SK-MEL-5 (cell line): ENCODE measurements at regions not wholly inside any gene's neighbourhood (a gene's known extent, or its start where the extent isn't known, plus 50 kb on each side); places are given as distances from the start of the nearest gene placed in this dataset.
"Not testable (repeated sequence)": the region's sequence is repeated elsewhere in the genome, so short reads cannot be mapped to it uniquely, and the experiment has no call there.

ENCODE experiments used
- DNase-seq: peaks from one replicate; pipeline ENCODE4 v3.0.0-alpha.2; 2016; ENCODE audit warnings: low read depth, low spot score
- in situ Hi-C: cut with HindIII; loops from 2 replicates; pipeline ENCODE4 v1.10.0; 2016; ENCODE audit warnings: low sequenced_read_pairs, high pct_unique_total_duplicates, low pct_unique_long_range_greater_than_20kb

DNA sequence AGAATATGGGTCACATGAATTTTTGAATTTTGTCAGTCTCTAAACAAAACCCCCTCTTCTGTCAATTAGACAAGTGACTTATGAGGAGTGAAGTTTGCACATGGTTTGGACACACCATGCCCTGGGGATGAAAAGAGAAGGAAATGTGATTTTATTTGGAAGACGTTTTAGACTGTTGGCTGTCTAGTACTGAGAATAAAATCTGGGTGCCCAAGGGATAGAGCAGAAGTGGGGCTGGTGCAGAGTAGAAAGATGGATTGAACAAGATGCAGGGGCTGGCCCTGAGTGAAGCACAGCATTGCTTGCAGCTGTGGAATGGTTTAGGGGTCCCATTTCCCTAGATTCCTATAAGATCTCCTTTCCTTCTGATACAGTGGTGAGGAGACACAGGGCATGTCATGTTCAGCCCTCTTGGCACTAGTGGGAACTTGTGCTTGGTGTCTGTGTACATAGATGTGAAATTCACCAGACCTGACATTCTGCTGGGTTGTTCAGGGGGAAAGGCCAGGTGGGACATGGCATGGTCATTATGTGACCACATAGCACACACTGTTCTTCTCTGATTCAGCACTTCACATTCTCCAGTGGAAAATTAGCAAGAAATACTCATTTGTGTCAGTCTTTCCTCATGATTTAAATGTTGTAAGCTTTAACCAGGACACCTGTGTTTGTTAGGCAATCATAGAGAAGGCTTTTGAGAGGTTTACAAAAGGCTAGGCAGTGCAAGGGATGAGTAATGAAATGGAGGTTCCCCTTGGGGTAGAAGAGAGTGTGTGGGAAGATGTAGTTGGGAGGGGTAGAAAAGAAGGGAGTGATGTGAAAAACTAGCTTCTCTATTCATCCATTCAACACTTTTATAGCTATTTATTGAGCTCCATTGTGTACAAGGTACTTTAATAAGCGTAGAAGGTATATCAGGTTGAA is 202.3 kb upstream of the IGF1 start:
- in situ Hi-C loops, result no loop called here
- DNase-seq, result no peak

DNA sequence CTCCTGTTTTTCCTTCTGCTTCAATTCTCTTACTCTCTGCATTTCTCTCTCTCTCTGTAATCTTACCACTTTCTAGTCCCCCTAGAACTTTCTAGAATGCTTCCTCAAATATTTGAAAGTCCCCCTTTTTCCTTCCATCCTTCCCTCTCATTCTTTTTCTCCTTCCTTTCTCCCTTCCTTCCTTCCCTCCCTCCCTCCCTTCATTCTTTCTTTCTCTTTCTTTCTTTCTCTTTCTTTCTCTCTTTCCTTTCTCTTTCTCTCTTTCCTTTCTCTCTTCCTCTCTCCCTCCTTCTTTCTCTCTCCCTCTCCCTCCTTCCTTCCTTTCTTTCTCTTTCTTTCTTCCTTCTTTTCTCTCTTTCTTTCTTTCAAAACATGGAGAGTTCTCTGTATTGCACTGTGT is 201.4 kb upstream of the IGF1 start:
- no peak for DNase-seq
- in situ Hi-C loops, result no loop called here

DNA sequence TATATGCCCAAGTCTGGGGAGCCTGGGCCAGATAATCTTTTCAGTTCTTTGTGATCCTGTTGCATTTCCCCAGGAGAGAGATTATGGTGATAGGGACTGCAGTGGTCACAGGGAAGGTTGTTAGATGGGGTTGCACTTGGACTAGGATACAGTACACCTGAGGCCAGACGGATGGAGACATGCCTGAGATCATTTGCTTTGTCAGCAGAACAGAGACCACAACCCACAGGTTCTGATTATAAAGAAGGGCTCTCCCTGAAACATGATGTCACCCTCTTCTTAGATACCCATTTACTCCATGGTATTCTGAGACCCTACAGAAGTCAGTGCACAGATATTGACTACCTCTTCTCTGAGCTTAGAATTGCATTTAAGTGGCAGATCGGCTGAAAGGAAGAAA is 200.9 kb upstream of the IGF1 start:
- no peak for DNase-seq

DNA sequence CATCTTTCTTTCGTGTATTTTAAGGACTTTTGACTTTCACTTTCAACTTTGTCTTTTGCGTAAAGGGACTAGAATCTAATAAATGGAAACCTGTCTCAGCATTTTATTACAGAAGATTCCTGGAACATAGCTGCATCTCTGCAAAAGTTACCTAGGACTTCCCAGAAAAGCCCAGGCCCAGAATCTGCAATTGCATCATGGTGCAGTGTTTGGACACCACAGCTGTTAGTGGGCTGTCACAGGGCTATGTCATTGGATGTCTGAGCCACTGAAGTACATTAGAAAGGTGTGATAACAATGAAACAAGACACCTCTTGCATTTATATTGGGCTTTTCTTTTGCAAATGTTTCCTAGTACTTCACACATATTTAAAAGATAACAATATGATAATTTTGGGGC is 199.9 kb upstream of the IGF1 start:
- DNase-seq, result no peak
- in situ Hi-C loops, result no loop called here

More for the DNA sequence above, 200.9 kb upstream of the IGF1 start:
- in situ Hi-C loops, result no loop called here

DNA sequence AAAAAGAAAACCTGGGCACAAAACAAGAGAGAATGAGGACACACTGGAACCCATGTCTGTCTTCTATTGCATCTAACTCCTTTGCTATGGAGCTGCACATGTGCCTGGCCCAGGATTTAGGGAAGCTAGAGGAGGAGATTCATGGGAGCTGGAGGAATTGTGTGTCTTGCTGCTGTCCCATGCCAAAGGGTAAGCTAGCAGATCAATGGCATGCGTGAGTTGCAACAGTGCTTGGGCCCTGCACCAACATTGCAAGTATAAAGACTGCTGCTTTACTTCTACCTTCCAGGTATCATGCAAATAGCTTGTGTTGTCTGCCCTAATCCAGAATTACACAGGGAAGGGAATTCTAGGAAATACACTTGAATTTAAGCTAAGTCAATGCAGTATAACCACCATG is 196.4 kb upstream of the IGF1 start:
- DNase-seq, result no peak
- in situ Hi-C loops, result no loop called here

DNA sequence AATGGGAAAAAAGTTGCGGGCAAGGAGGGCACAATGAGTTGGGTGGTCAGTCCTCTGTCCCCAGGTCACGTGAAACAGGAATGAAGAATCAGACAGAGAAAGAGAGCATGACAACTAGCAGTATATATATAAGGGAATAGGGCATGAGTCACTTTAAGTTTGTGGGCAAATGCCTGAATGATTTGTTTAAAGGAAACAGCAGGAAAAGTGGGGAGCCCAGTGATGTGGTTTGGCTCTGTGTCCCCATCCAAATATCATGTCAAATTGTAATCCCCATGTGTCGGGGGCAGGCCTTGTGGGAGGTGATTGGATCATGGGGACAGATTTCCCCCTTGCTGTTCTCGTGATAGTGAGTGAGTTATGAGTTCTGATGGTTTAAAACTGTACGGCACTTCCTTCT is 195.3 kb upstream of the IGF1 start:
- in situ Hi-C loops, result no loop called here
- DNase-seq, result no peak

DNA sequence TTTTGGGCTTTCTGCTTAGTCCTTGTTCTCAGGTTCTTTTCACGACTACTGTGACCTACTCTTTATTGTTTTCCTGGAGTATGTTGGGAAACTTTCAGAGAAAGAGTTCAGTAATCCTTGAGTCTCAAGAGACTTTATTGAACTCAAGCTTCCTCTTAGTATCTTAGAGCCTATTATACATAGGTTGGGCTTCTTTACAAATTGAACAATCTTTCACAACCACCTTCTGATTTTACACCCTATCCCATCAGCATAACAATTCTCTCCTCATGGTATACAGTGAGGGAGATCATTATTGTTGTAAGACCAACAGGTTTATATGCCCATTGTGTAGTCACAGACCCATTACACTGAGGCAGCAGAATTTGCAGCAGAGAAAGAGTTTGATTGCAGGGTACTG is 193.2 kb upstream of the IGF1 start:
- DNase-seq, result no peak
- in situ Hi-C loops, result no loop called here

DNA sequence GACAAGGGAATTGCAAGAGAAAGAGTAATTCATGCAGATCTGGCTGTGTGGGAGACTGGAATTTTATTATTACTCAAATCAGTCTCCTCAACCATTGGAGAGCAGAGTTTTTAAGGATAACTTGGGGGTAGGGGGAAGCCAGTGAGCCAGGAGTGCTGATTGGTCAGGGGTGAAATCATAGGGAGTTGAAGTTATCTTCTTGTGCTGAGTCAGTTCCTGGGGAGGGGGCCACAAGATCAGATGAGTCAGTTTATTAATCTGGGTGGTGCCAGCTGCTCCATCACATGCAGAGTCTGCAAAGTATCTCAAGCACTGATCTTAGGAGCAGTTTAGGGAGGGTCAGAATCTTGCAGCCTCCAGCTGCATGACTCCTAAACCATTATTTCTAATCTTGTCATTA is 191.8 kb upstream of the IGF1 start:
- DNase-seq, in situ Hi-C loops: not testable (repeated sequence)

DNA sequence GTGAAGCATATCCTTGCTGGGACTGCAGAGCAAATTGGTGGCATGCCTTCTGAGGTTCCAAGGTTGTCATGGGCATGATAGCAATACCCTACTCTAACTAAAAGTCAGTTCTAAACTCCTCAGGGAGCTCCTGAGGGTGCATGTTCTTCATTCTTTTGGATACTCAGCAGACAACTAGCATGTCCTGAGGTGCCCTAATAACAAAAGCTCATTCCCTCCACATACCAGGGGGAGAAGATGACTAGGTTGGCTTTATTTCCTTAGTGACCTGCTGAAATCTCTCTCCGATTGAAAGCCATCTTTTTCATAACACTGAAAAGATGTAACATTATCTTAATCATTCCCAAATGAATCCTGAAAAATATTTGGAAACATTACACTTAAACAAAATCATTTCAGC is 188.7 kb upstream of the IGF1 start:
- in situ Hi-C loops, result no loop called here
- no peak for DNase-seq

DNA sequence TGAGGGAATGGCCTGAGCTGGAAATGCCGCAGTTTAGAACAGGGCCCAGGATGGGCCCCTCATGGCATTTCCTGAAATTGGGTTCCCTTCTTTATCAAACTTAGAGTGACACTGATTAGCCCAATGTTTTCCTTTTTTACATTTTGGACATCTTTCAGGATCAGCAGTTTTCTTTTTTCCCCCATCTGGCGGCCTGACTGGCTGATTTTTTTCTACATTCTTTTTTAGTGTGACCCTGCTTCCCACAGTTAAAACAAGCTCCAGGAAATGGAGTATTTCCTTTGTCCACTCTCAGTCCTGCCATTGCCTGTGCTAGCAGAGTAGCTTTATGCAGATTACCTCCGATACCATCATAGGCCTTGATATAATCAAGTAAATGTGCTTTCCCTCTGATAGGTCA is 185.8 kb upstream of the IGF1 start:
- DNase-seq, in situ Hi-C loops: not testable (repeated sequence)

DNA sequence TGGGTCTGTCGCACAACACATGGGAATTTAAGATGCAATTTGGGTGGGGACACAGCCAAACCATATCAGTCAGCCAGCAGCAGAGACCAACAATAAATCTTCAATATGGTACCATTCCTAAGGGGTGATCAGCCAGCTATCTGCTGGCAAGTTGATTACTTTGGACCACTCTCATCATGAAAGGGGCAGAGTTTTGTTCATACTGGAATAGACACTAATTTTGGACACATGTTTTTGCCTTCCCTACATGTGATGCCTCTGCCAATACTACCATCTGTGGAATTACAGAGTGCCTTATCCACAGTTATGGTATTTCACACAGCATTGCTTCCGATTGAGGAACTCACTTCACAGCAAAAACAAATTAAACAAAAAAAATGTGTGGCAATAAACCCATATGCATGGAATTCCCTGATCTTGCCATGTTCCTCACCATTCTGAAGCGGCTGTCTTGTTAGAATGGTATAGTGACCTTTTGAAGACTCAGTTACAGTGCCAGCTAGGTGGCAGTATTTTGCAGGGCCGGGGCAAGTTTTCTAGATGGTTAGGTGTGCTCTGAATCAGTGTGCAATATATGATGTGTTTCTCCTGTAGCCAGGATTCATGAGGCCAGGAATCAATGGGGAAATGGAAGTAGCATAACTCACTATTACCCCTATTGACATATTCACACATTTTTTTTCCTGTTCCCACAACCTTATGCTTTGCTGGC is 179.0 kb upstream of the IGF1 start:
- peak; percentile 43 for DNase-seq
- in situ Hi-C loops, result no loop called here

DNA sequence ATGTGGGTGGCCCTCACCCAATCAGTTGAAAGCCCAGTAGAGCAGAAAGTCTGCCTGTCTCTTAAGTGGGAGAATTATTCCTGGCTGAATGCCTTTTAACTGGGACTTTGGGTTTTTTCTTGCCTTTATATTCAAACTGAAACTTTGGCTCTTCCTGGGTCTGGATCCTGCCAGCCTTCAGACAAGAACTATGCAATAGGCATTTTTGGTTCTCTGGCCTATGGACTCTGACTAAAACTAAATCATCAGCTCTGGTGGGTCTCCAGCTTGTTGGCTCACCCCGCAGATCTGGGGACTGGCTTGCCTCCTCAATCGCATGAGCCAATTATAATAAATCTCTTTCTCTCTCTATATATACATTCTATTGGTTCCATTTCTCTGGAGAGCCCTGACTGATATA is 173.0 kb upstream of the IGF1 start:
- DNase-seq, result no peak
- in situ Hi-C loops, result no loop called here

DNA sequence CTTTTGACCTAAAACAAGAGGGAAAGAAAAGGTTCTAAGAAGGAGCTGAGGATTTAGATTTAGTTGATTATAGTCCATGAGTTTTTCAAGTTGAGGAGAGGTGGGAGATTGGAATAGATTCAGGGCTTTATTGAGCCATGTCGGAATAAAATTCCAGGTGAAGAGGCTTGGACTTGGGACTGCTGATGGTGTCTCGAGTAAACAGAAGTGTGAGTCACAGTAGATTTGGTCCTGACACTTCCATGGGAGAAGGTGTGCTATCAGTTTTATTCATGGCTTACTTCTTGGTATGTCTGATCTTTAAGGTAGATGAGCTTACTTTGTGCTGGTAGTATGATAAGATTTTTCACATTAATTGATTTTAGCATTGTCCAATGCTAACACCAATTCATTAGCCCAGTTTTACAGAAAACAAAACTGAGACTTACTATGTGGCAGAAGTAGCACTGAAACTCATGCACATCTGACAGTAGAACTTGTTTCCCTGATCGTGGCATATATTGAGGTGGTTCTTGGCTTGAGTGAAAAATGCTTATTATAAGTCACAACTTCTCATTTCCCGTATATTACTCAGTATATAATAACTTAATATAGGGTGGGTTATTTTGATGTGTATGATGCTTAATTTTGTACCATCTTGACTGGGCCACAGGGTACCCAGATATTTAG is 172.4 kb upstream of the IGF1 start:
- DNase-seq, result no peak
- in situ Hi-C loops, result no loop called here

DNA sequence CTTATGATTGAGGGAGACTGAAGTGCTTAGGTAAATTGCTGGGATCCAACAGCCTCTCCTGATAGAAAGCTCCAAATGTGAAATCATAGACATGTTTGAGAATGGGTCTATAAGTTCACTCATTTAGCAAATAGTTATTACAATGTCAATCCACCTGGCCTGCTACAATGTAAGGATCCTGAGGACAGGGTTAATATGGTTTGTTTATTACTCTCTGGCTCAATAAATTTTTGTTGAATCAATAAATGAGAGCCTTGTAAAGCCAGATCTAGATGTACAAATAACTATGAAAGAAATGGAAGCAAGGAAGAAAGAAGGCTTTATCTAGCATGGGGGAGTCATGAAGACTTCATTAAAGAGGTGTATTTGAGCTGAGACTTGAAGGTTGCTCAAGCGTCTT is 165.6 kb upstream of the IGF1 start:
- no peak for DNase-seq
- in situ Hi-C loops, result no loop called here

DNA sequence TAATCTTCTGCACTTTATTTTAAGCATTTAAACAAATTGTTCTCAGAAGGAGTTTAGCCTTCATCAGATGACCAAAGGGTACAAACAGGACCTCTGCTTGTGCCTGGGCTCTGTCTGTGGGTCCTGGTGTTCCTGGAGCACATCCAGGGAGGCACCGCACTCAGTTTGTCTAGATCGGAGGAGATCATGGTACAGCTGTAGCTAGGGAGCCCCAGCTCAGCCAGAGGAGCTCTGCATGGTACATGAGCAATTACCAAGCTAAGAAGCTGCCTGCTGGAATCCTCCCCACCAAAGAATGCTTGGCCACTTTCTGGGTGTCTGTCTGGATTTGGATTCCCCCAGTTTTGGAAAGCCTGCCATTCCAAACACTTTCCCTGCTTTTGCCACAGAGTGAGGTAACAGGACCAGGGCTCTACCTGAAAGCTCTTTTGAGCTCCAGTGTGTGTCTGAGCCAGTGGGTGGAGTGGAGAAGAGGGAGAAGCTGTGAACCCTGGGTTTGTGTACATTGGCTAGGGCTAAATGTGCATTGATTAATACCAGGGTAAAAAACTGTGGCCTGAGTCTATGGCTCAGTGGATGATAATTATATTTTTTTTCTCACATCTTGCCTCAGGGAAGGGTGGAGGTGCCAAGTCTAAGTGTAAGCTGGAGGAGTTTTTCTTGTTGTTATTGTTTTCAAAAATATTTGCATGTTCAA is 163.7 kb upstream of the IGF1 start:
- in situ Hi-C loops, result no loop called here
- no peak for DNase-seq

DNA sequence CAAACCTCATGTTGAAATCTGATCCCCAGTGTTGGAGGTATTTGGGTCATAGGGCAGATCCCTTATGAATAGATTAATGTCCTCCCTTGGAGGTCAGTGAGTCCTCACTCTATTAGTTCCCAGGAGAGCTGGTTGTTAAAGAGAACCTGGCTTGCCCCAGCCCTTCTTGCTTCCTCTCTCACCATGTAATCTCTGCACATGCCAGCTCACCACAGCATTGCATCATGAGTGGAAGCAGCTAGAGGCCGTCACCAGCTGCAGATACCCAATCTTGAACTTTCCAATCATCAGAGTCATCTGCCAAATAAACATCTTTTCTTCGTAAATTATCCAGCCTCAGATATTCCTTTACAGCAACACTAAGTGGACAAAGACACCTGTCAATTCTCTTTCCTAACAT is 161.8 kb upstream of the IGF1 start:
- DNase-seq, result no peak
- in situ Hi-C loops, result no loop called here

DNA sequence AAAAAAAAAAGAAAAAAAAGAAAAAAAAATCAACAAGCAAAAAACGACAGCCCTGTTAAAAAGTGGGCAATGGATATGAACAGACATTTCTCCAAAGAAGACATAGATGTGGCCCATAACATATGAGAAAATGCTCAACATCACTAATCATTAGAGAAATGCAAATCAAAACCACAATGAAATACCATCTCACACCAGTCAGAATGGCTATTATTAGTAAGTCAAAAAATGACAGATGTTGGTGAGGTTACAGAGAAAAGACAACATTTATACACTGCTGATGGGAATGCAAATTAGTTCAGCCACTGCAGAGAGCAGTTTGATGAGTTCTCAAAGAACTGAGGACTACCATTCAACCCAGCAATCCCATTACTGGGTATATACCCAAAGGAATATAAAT is 160.3 kb upstream of the IGF1 start:
- DNase-seq, in situ Hi-C loops: not testable (repeated sequence)

DNA sequence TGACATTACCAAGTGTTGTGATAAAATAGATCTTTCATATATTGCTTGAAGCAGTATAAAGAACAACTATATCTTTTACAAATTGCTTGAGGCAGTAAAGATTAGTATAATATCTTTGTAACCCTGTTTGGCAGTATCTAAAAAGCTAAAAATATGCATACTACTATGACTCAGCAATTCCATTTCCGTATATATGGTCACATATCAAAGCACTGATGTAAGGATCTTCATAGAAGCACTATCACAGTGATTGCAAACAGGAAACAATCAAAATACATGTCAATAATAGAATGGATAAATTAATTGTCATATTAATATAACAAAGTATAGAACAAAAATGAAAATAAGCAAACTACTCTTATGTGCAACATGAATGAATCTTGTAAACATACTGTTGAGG is 158.4 kb upstream of the IGF1 start:
- in situ Hi-C loops, result no loop called here
- no peak for DNase-seq
